GM06990 (cell line): ENCODE measurements at regions not wholly inside any gene's neighbourhood (a gene's known extent, or its start where the extent isn't known, plus 50 kb on each side); places are given as distances from the start of the nearest gene placed in this dataset.

Experiments
- DNase-seq: peaks from one replicate; pipeline ENCODE4 v3.0.0-alpha.2; 2011; ENCODE audit not compliant: insufficient read length; ENCODE audit errors: extremely low read depth
- H3K27me3 ChIP-seq: replicated peaks from 2 replicates; pipeline ENCODE4 v1.6.0; 2011; ENCODE audit warnings: low read length; ENCODE audit not compliant: control insufficient read depth, insufficient read depth
- H3K36me3 ChIP-seq: 2 replicates; pipeline ENCODE4 v1.5.1; 2011; ENCODE audit warnings: low read length; ENCODE audit not compliant: control insufficient read depth, insufficient read depth
- H3K4me3 ChIP-seq: replicated peaks from 2 replicates; pipeline ENCODE4 v1.5.1; 2011; ENCODE audit warnings: low read depth, mild to moderate bottlenecking, control low read depth, low read length
- CTCF ChIP-seq: IDR thresholded peaks from 2 replicates; pipeline ENCODE4 v1.5.1; 2011; ENCODE audit warnings: low read length, control low read depth, mild to moderate bottlenecking, inconsistent platforms; ENCODE audit not compliant: insufficient read depth, poor library complexity, severe bottlenecking

GRCh38 chr5:125555591-125555990, 809.2 kb upstream of the ZNF608 start:
- DNase-seq = no peak
- no peaks in the 10 kb centered on the region for H3K36me3 ChIP-seq
- H3K27me3 ChIP-seq = no peaks in the 10 kb centered on the region
- no peak for TF ChIP-seq CTCF
- no peak overlapping the region for H3K4me3 ChIP-seq

- Histone ChIP-seq H3K27me3 (no peaks in the 10 kb centered on the region), H3K36me3 (no peaks in the 10 kb centered on the region)
- no peak for TF ChIP-seq CTCF
These were observed 811.6 kb upstream of the ZNF608 start for GRCh38 chr5:125558016-125558415.

GRCh38 chr5:125558466-125558865, 812.0 kb upstream of the ZNF608 start:
- Histone ChIP-seq H3K36me3 (no peaks in the 10 kb centered on the region), H3K4me3 (no peak overlapping the region), H3K27me3 (no peaks in the 10 kb centered on the region)
- no peak for TF ChIP-seq CTCF
- DNase-seq = no peak

More at GRCh38 chr5:125558016-125558415, 811.6 kb upstream of the ZNF608 start:
- DNase-seq = no peak
- H3K4me3 ChIP-seq = no peak overlapping the region

- DNase-seq = no peak
These were observed 812.9 kb upstream of the ZNF608 start for GRCh38 chr5:125559296-125559695.

GRCh38 chr5:125560476-125561225, 814.2 kb upstream of the ZNF608 start:
- no peaks in the 10 kb centered on the region for H3K27me3 ChIP-seq
- no peak overlapping the region for H3K4me3 ChIP-seq
- no peaks in the 10 kb centered on the region for H3K36me3 ChIP-seq
- no peak for TF ChIP-seq CTCF
- no peak for DNase-seq

More at GRCh38 chr5:125559296-125559695, 812.9 kb upstream of the ZNF608 start:
- Histone ChIP-seq H3K4me3 (no peak overlapping the region), H3K27me3 (no peaks in the 10 kb centered on the region), H3K36me3 (no peaks in the 10 kb centered on the region)
- TF ChIP-seq CTCF = no peak
